GM21423 (cell line): ENCODE measurements at regions not wholly inside any gene's neighbourhood (a gene's known extent, or its start where the extent isn't known, plus 50 kb on each side); places are given as distances from the start of the nearest gene placed in this dataset.

Source experiments
- ATAC-seq: cut with Tn5 transposase; IDR thresholded peaks from one replicate; pipeline ENCODE4 v1.9.1; 2021; ENCODE audit warnings: mild to moderate bottlenecking, moderate library complexity; ENCODE audit not compliant: unreplicated experiment

DNA sequence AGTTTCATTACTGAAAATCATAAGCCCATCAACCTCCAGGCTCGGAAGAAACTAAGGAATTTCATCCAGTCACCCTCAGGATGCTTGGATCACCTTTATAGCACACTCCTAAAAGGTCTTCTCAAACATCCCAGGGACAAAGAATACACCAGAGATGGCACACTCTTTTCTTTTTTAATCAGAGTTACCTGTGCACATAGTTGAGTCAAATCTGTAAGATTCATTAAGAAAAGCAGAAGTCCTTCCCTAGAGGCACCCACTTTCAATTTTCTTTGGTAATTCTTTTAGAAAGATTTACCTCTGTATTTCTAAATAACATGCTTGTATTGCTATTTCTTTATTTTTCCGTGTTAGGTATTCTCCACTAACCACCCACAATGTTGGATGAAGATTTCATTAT lies 50.6 kb upstream of the IL6 start:
- no peak for ATAC-seq

DNA sequence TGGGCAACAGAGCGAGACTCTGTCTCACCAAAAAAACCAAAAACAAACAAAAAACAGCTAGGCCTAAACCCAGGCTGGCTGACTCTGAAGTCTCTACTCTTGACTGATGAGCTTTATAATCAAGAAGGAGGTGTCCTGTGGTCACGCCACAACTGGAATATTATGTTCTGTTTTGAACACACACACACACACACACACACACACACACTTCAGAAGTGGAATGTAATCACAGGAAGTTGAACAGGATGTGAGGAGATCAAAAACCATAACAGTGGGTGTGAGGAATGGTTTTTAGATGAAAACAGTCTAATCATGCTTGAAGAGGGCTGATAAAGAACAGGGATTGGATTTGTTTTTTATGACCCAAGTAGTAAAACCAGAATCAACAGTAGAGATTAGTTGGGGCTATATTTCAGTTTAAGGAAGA lies 51.1 kb upstream of the IL6 start:
- no peak for ATAC-seq

DNA sequence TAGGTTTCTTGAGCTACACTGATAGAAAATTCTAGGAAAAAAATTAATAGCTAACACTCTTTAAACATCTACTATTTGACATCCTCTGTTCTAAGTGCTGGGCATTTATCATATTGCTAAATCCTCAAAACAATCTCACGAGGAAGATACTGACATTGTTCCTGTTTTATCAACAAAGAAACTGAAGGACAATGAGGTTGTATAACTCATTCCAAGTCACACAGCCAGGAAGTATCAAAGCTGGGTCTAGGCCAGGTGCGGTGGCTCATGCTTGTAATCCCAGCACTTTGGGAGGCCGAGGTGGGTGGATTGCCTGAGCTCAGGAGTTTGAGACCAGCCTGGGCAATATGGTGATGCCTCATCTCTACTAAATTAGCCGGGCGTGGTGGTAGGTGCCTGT lies 51.6 kb upstream of the IL6 start:
- ATAC-seq, result no peak

DNA sequence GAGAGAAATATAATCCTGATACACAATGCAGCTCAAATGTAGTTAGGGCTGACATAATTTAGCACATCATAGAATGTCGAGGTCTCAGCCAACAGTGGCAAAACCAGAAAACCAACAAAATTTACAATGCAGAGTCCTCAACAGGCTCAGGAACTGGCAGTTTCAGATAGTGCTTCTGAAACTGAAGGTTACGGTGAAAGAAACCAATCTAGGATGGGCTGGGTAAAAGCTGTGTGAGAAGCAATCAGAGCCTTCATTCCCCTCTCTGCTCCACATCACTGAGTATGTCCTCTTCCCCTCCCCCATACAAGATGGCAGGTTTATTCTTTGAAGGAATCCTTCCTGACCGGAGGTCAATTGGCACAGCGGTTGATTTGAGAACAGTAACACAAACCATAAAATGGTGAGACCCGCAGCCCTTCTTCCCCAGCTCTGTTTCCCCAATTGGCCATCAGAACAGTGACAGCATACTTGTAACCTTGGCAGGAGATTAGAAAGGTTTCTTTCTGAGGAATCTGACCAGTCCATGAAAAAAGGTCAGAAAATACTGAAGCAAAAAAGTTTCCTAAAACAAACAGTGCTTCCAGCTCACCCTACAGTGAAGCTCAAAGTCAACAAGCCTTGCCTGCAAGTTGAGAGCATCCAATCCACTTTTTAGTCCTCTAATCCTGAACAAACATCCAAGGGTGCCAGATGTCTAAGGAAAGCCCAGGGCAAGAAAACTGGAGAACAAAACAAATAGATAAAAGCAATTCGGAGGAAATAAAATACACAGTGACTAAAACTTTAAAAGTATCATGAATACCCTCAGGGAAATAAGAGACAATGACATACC lies 53.9 kb upstream of the IL6 start:
- ATAC-seq, result peak; percentile 82

DNA sequence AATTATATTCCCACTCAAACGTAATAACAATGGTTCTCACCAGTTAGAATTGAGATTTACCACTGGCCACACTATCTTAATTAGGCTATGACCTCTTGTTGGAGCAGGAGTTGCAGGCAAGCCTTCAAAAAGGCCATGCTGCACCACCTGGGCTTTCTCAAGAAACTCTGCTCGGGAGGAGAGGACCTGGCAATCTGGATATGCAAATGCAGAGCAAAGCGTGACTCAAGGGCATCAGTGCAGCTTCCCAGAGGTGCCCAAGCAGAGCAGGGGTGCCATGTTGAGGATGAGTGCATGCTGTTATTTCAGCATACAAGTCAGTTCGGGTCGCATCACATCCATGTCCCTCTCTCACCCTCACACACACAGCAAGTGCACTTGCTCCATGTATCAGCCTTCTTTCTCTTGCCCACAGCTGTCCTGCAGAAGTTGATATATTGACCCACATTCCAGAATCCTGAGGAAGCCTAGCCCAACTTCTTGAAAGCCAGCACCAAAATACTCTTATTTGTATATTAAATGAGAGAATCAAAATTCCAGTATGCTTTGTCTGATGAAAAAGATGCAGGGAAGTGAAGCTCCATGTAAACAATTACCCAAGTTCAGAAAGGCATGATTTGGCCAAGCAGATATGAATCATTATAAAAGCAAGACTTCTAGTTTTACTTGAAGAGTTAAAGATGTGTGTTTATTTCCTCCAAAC lies 55.7 kb upstream of the IL6 start:
- no peak for ATAC-seq

DNA sequence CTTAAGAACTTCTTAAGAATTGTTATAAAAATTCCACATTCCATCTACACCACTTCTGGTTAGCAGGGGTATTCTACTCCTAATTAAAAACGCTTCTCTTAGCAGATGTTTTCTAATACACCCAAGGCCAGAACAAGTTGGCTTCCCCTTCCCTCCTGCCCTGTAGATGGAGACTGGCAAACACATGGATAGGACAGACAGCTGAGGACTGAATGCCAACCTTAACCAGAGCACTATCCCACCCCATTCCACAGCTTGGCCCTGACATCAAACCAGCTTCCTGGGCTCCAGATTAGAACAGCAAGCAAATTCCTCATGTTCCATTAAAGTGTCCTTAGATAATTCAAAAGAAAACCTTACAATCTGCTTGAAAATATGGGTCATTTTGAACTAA lies 56.6 kb upstream of the IL6 start:
- no peak for ATAC-seq

DNA sequence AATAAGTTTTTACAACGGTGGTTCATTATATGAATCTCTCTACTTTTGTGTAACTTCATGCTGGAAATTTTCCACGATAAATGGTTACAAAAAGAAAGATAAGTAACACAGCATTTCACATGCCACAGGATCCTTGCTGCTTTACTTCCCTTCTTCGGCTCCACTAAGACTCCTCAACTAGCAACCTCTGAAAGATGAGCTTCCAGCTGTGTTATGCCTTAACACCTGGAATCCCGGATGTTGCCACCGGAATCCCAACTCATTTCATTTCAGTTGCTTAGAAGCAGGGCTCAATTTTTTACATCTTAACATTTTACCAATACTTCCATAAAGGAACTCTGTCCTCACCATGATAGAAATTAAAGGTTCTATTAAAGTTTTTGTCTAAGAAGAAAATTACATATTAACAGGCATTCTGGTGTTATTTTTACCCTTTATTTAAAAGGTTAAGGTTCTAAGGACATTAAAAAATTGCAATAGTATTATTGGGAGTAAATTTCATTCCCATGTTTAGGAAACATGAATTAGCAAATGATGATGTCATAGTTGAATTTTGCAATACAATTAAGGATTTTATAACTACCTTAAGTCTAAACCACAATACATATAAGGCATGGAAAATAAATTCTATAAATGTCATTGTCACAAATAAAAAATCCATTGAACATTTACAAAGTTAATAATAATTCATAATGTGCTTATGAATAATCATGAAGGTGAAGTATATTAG lies 57.1 kb upstream of the IL6 start:
- ATAC-seq, result no peak

DNA sequence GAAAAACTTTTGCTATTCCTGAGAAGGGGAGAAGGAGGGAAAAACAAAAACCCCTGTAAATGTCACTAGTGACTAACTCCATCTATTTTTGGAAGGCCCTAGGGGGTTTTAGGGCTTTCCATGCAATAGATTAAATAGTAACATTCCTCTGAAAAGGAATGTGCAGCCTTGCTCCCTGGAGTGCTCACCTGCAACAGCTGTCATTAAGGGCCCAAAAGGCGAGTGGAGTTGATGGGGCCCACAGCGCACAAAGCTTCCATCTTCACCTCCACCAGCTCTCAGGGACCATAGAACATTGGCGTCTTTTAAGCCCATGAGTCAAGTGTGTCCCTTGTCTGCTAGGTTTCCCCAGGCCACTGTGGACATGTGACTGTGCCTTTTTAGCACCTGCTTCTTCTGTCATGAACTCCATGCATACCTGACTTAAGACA lies 58.0 kb upstream of the IL6 start:
- ATAC-seq, result no peak

DNA sequence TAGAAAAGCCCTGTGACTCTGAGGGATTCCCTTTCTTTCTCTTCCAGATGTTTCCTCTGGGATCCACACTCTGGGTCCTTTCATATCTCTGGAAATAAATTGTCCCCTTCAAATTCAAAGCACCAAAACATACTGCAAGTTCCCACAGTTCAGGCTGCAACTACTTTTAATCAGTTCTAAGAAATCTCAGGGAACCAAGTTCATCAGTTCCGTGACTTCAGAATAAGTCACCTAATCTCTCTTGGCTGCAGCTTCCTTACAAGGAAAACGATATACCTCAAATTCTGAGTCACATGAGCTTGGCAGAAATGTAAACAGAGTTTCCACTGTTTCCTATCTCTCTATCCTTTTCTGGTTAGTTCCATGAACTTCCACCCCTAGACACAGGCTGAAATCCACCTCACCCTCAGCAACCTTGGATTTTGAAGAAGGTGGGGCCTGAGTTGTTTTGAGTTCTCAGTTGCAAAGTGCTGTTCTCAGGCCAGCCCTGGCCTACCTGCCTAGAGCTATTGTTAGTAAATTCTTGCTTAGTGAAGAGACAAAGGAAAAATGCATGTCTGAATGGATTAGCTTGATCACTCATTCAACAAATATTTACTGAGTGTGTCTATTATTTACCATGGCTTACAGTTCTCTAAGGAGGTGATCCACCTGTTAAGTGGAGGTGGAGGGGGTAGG lies 59.3 kb upstream of the IL6 start:
- ATAC-seq, result no peak

DNA sequence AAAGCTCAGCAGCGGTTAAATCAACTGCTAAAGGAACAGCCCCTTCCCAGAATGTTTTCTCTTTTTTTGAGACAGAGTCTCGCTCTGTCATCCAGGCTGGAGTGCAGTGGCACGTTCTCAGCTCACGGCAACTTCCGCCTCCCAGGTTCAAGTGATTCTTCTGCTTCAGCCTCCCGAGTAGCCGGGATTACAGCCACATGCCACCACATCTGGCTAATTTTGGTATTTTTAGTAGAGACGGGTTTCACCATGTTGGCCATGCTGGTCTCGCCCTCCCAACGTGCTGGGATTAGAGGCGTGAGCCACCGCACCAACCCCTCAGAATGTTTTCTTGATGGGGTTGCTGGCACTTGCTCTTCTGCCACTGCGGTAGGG lies 59.8 kb upstream of the IL6 start:
- ATAC-seq, result no peak

DNA sequence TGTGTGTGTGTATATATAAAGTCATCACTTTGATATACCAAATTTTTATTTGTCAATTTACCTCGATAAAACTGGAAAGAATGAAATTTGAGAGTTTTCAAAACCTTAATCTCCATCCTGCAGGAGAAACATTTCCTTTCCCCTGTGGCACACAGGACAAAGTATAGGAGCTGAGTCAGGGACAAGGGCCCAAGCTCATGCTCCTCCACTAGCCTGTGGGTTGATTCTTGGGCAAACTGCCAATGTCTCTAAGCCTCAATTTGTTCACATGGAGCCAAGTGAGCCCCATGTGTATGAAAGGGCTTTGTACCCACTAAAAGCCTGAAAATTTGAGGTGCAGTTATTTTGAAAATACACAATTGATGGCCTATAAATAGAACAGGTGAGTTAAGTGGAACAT lies 60.3 kb upstream of the IL6 start:
- no peak for ATAC-seq

DNA sequence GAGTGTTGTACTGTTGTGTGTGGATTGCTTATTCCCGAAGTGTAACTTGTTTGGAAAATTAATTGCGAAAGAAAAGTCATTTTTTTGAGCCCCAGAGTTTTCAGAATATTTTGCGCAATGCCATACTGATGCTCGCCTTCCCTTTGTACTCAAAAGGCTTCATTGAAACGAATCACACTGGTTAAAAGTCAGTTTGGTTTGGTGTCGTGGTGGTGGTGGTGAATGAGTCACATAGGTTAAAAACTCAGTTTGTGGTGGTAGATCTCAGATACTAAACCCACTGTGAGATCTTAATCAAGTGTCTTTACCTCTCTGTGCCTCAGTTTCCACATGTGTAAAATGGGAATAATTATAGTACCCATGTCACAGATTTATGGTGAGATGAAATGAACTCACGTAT lies 61.1 kb upstream of the IL6 start:
- ATAC-seq, result no peak

DNA sequence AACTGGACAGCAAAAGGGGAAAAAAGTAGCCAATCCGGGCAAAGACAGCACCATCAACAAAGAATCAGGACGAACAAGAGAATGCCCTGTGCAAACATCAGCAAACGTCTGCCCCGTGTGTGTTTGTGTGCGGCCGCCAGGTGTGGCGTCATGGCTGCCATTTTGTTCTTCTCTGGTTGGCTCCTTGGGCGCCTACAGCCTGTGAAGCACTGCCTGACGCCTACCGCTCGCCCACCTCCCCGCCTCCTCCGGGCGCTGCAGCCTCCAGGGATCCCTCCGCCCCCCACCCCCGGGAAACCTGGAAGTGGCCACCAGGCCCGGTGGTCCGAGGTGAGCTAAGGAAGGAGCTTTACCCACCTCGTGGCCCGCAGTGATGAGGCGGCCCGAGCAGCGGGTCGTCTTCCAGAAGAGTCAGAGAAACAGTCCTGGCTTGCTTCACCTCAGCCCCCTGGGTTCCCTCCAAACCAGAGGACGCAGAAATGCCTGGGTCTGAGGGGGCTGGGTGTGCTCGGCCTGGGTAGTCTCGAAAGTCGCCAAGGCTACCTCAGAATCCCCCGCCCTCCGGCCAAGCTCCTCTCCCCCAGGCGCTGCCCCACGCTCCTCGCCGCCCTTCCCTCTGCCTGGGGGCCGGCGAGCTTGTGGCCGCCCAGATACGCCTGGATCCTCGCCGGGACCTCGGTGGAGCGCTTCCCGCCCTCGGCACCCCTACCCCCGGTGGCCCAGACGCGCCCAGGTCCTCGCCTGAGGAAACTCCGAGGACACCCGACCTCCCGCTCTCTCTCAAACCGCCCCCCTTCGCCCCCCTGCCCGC lies 61.8 kb upstream of the IL6 start:
- no peak for ATAC-seq

DNA sequence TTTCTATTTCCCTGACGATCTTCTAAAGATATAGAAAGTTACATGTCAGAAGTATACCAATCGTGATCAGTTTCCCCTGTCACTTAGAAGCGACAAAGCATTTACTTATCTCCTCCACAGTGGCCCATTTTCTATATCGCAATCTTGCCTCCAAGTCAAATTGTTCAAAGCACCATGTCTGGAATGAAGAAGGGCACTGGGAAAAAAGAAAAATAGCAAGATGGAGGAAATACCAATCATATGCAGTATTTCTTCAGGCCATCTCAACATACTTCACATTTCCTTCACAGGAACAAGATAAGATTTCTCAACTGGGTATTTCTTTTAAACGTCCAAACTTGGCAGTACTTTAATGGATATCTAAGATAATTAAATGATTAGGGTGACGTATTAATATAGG lies 63.3 kb upstream of the IL6 start:
- ATAC-seq, result no peak

DNA sequence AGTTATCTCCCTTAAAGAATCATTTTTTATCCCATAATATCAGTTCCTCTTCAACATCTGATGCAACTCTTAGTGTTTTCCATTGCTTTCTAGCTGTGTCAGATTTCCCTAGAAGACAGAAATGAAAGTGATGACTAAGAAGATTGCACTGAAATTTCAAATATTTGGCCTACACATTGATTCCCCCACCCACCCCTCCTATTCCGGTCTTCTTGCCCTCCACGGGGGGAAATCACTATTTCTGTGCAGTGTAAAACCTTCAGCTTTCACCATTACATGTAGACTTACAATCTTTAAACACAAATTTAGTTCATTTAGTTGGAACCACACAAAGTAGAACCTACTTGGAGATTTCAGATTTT lies 63.7 kb upstream of the IL6 start:
- no peak for ATAC-seq

DNA sequence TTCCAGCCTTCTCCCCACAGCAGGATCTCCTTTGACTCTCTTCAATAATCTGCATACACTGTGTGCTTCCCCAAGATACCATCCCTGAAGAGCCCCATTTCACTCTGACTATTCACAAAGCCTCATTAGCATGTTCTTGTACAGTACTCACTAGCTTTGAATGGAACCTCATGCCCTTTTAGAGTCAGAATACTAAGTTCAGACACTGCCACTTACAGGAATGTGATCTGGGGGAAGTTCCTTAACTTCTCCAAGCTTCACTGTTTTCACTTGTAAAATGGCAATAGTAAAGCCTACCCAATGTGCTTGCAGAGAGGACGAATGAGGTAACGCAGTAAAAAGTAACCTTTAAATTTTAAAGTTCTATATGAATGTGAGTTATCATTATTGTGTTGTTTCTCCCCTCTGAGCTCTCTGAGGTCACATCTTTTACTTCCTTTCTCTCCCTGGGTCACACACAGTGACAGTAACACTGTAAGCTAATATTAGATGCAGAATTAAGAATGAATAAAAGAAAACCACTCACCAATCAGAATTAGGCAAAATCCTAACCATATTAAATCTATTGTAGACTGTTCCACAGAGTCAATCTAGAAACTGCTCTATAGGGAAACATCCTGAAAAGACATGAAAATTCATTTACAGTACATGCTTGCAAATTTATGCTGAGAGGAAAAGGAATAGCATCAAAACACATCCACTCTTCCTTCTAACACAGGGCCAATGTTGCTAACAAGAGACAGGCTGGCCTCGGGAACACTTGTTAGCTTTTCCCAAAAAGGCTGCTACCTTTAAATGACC lies 64.2 kb upstream of the IL6 start:
- no peak for ATAC-seq

DNA sequence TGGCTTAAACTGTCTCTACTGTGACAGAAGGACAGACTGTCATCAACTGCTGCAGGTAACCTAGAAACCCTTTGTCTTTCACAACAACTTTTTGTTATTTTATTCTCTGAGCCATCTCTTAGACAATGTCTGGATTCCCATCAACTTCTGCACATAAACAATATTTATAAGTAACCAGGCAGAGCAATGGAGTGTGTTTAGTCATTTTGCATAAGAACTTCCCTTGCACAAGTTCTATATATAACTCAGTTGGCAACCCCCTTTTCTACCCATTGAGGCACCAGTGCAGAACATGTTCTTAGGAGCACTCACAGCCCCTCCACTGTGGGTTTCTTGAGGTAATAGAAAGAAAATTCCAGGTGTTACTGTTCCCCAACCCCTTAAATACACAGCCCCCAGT lies 65.0 kb upstream of the IL6 start:
- peak; percentile 54 for ATAC-seq

DNA sequence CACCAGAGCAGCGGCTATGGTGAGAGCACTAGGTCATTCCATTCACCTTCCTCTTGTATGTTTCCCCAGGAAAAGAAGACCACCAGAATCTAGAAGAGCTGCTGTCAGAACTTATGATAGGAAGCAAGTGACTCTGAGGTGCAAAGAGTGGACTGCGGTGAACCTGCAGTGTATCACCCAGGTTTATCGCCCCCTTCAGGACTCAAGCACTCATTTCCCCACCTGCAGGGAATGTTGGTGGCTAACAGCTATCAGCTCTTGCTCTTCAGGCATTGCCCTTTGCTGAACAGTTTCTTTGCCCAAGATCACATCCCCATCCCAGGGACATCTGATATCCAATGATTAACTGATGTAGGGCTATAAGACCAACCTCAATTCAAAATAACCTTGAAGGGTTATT lies 66.3 kb upstream of the IL6 start:
- no peak for ATAC-seq

DNA sequence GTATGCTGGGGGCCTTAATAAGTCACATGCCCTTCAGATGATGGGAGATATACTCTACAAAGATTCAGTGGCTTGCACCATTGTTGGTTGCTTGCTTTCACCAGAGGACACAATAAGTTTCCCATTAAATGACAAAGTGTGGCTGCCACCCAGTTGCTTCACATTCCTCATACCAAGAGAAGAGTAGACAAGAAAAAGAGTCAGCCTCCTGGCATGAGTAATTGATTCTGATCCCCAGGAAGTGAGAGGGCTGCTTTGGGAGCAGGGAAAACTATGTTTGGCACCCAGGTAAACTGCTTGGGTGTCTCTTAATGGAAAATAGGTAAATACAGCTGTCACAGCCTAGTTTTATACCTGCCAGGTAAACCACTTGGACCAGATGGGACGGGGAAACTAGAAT lies 66.7 kb upstream of the IL6 start:
- ATAC-seq, result no peak

DNA sequence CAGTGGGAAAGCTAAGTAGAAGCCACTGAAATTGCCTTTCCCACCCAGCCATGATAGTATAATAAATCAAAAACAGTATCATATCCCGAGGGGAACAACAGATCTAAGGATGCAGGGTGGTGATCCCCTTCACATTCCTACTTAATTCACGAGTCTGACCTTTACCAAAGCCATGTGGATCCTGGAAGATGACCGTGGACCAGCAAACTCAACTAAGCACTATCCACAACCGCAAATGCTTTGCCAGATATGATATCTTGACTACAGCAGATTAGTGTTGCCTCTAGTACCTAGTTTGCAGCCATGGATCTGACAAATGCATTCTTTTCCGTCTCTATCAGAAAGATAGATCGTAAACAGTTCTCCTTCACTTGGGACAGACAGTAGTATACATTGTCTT lies 67.3 kb upstream of the IL6 start:
- ATAC-seq, result no peak
